AG04450 (cell line): ENCODE measurements at regions not wholly inside any gene's neighbourhood (a gene's known extent, or its start where the extent isn't known, plus 50 kb on each side); places are given as distances from the start of the nearest gene placed in this dataset.

Experiments
- CTCF ChIA-PET: fragments of 300-600, 350-600 bp; formaldehyde crosslinking; extraction: SDS; loops from one replicate; lab custom pipeline; 2022; ENCODE audit warnings: antibody characterized with exemption, inconsistent platforms; lab: Charles Lee
- POLR2A ChIA-PET: fragments of 350-600 bp; formaldehyde crosslinking; extraction: SDS; loops from one replicate; lab custom pipeline; 2021; ENCODE audit warnings: antibody characterized with exemption, inconsistent platforms; lab: Yijun Ruan, JAX
- DNase-seq: peaks from one replicate; pipeline ENCODE4 v3.0.0-alpha.2; 2011; ENCODE audit warnings: low read depth, low spot score
- H3K27ac ChIP-seq: one replicate; pipeline ENCODE4 v1.5.1; 2012; ENCODE audit warnings: low read depth, low read length, control low read depth
- H3K27me3 ChIP-seq: one replicate; pipeline ENCODE4 v1.6.0; 2012; ENCODE audit warnings: low read length; ENCODE audit not compliant: control insufficient read depth, insufficient read depth
- H3K4me3 ChIP-seq: 2 replicates; pipeline ENCODE4 v1.5.1; 2011; ENCODE audit warnings: mild to moderate bottlenecking, low read depth, low read length, control low read depth
- H3K9me3 ChIP-seq: 2 replicates; pipeline ENCODE4 v1.5.1; 2012; ENCODE audit warnings: low read length; ENCODE audit not compliant: control insufficient read depth, insufficient read depth
- TF ChIP-seq, protein P1 (sequence below): IDR thresholded peaks from 2 replicates; pipeline ENCODE4 v1.5.1; 2011; ENCODE audit warnings: low read depth, low read length, control low read depth, inconsistent platforms

GRCh38 chr5:20985754-20986153 is 997.8 kb upstream of the CDH18 start:
- no peaks in the 10 kb centered on the region for H3K27me3 ChIP-seq
- H3K9me3 ChIP-seq = peaks cover 14% of the 10 kb centered on the region
- ChIA-PET CTCF (no interaction called here), POLR2A (no interaction called here)
- TF ChIP-seq, protein P1, sequence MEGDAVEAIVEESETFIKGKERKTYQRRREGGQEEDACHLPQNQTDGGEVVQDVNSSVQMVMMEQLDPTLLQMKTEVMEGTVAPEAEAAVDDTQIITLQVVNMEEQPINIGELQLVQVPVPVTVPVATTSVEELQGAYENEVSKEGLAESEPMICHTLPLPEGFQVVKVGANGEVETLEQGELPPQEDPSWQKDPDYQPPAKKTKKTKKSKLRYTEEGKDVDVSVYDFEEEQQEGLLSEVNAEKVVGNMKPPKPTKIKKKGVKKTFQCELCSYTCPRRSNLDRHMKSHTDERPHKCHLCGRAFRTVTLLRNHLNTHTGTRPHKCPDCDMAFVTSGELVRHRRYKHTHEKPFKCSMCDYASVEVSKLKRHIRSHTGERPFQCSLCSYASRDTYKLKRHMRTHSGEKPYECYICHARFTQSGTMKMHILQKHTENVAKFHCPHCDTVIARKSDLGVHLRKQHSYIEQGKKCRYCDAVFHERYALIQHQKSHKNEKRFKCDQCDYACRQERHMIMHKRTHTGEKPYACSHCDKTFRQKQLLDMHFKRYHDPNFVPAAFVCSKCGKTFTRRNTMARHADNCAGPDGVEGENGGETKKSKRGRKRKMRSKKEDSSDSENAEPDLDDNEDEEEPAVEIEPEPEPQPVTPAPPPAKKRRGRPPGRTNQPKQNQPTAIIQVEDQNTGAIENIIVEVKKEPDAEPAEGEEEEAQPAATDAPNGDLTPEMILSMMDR = no peak
- no peak overlapping the region for H3K27ac ChIP-seq
- H3K4me3 ChIP-seq = no peak overlapping the region
- DNase-seq = no peak

DNA sequence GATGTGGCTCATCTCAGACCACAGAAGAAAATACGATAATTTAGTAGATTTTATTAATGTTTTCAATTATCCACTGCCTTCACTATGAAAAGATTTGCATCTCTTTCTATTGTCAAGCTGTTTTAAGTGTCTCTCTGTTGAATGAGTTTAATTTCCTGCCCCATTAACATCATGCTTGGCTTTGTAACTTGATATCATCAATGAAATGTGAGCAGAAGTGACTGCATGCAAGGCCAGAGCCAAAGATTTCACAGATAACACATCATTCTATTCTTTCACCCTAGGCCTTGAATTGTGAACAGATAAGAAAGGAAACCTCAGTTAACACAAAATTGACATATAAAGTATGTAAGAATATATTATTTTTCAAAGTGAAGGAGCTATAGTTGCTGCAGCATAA is 986.4 kb upstream of the CDH18 start:
- no peaks in the 10 kb centered on the region for H3K9me3 ChIP-seq
- no peak overlapping the region for H3K4me3 ChIP-seq
- DNase-seq = no peak
- ChIA-PET CTCF (no interaction called here), POLR2A (no interaction called here)
- no peaks in the 10 kb centered on the region for H3K27me3 ChIP-seq
- no peak overlapping the region for H3K27ac ChIP-seq
- TF ChIP-seq, protein P1 = no peak

GRCh38 chr5:20972419-20972925 is 984.5 kb upstream of the CDH18 start:
- Histone ChIP-seq H3K9me3 (no peaks in the 10 kb centered on the region), H3K27me3 (no peaks in the 10 kb centered on the region), H3K27ac (no peak overlapping the region), H3K4me3 (peak overlapping the region; percentile 50)
- TF ChIP-seq, protein P1 = peak; percentile 42
- DNase-seq = no peak
- ChIA-PET CTCF (interaction anchor here (0.6 to 1.6 kb wide), 3 partner anchors 419 to 830 kb away, joined by 3 to 7 read pairs (median 3); no protein-coding TSS in a partner anchor), POLR2A (no interaction called here)

DNA sequence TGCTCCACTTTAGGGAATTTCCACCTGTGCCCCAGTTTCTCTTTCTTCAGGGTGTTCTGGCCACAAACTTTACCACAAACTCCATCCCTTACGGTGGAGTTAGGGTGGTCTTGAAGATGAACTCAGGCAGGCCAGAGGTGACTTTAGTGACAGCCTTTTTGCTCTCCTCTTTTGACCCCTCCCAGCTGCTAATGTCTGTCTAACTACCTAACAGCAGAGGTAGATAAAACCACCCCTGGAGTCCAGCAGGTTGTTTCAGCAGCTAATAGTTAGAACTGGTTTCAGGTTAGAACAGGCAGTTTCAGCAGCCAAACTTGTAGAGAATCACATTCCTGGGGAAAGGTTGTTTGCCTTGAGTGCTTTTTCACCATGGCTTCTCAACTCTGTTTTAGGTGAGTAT is 971.3 kb upstream of the CDH18 start:
- Histone ChIP-seq H3K4me3 (no peak overlapping the region), H3K27me3 (no peaks in the 10 kb centered on the region), H3K9me3 (no peaks in the 10 kb centered on the region; the same call in 1 of the 2 replicates), H3K27ac (no peak overlapping the region)
- POLR2A ChIA-PET = no interaction called here
- TF ChIP-seq, protein P1 = no peak
- no peak for DNase-seq
- CTCF ChIA-PET = no interaction called here

DNA sequence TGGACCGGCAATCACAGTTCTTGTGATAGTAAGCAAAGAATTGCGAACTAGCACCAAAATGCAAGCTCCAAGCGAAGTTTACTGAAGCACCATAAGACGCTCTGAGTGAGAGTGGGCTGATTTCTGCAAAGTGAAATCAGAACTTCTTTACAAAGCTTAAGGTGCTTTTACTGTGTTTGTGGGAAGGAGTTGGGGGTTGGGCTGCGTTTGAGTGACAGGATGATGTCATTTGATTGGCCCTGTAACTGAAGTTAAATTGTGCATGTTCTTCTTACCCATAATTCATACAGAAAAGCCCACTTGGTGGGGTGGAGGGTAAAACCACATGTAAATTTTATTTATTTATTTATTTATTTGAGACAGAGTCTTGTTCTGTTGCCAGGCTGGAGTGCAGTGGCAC is 970.6 kb upstream of the CDH18 start:
- TF ChIP-seq, protein P1 = no peak
- POLR2A ChIA-PET = no interaction called here

More for the DNA sequence above, 970.6 kb upstream of the CDH18 start:
- CTCF ChIA-PET = no interaction called here
- H3K27ac ChIP-seq = no peak overlapping the region
- H3K9me3 ChIP-seq = no peaks in the 10 kb centered on the region; the same call in 1 of the 2 replicates
- DNase-seq = no peak
- no peaks in the 10 kb centered on the region for H3K27me3 ChIP-seq
- H3K4me3 ChIP-seq = no peak overlapping the region
